IPS-NIHi7 (cell line): ENCODE measurements at regions not wholly inside any gene's neighbourhood (a gene's known extent, or its start where the extent isn't known, plus 50 kb on each side); places are given as distances from the start of the nearest gene placed in this dataset.
"Not testable (repeated sequence)": the region's sequence is repeated elsewhere in the genome, so short reads cannot be mapped to it uniquely, and the experiment has no call there.

Source experiments
- DNase-seq: peaks from one replicate; pipeline ENCODE4 v3.0.0; 2012; ENCODE audit warnings: mixed read lengths; ENCODE audit errors: extremely low spot score

DNA sequence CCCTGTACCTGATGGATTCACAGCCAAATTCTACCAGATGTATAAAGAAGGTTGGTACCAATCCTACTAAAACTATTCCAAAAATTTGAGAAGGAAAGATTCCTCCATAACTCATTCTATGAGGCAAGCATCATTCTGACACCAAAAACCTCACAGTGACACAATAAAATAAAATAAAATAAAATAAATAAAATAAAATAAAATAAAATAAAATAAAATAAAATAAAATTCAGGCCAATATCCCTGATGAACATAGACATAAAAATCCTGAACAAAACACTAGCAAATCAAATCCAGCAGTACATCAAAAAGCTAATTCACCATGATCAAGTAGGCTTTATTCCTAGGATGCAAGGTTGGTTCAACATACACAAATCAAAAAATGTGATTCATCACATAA, 108.1 kb downstream of the PROX1 start:
- DNase-seq = not testable (repeated sequence)

DNA sequence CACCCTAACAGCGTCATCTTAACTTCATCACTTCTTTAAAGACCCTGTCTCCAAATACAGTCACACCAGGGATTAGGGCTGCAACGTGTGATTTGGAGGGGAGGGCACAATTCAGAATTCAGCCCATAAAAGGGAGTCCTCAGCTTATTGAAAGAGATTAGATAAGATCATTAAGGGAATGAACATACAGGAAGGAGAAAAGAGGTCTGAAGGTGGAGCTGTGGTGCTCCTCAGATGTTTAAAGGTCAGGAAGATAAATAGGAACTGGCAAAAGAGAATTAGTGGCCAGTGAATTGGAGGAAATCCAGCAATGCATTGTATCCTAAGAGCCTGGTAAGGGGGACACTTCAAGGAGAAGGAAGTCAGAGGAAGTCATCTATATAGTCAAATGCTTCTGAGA, 113.5 kb downstream of the PROX1 start:
- DNase-seq = no peak

- no peak for DNase-seq
Observed at GRCh38 chr1:214101828-214102227, 114.1 kb downstream of the PROX1 start.

- no peak for DNase-seq
Observed at GRCh38 chr1:214102907-214103306, 115.1 kb downstream of the PROX1 start.

- DNase-seq = no peak
Observed at GRCh38 chr1:214103778-214104177, 116.0 kb downstream of the PROX1 start.

DNA sequence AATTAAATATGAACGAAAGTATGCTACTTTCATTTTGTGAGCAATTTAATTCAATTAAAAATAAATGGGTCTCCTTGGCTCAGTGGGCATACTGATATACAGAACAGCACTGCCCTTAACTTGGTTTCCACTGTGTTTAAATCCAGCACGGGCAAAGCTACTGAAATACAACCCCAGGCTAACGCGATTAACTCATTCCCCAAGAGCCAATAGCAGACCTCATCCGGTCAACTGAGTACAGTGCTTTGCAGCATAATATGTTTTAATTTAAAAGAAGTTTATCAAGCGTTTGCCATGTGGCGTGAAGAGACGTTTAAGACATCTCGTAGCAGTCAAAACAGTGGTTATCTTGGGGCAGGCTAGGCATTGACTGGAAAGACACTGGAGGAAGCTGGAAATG, 118.6 kb downstream of the PROX1 start:
- DNase-seq = no peak

GRCh38 chr1:214107322-214108096, 119.7 kb downstream of the PROX1 start:
- no peak for DNase-seq

DNA sequence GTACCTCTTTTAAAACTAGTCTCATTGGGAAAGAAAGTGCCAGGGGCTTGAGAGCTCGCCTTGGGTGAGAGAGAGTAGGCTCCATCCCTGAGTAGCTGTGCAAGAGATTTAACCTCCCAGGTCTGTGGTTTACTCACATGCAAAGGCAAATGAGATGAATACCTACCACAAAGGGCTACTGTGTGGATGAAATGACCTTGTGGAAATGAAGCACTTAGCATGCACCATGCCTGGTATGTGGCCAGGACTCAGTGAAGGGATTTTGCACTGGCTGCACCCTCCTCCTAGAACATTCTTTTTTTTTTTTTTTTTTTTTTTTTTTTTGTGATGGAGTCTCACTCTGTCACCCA, 120.3 kb downstream of the PROX1 start:
- no peak for DNase-seq

- DNase-seq = no peak
Observed at GRCh38 chr1:214111796-214112195, 124.0 kb downstream of the PROX1 start.

DNA sequence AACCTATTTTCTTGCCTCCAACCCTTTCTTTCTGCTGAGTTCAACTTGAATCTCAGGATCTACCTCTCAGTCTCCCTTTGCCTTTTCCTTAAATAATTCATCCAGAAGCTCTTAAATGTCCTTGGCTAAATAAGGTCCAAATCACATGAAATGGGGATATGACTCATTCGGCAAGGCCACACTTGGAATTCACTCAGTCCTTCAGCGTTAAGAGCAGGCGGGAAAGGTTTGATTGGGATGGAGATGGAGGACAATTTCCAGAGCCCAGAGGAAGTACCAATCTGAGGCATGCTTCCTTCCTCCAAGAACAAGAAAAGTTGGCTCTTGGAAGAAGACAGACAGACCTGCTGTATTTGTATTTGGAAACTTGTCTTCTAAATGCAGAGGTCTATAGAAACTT, 128.5 kb downstream of the PROX1 start:
- no peak for DNase-seq

GRCh38 chr1:214117780-214118179, 130.0 kb downstream of the PROX1 start:
- no peak for DNase-seq

DNA sequence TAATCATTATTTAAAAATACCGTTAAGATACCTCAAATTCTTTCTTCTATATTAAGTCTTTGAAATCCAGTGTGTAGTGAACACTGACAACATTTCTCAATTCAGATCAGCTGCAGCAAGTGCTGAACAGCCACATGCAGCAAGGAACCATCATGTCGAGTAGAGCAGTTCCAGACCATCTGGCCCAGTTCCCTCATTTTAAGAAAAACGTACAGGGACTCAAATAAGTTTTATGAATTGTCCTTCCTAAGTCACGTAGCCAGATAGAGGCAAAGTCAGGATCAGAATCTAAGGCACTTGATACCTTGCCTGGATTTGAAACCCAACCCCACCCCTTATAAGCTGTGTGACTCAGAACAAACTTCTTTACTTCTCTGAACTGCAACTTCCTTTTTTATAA, 132.4 kb downstream of the PROX1 start:
- no peak for DNase-seq

DNA sequence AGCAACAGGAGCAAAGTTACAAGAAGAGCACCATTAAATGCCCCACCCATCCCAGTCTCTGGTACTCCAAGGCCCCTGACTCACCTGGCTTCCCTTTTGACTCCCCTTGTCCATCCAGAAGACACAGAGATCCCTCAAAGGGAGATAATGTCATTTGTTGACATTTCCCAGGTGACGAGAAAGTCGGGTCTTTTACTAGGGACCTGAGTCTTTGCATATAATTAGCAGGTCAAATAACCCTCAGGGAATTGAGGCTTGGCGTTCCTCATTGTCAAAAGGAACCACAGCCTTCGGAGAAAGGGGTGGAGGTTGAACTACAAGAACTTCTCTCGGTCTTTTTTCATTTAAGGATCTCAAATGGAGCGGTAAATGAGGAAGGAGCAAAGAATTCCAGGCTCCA, 133.2 kb downstream of the PROX1 start:
- DNase-seq = no peak

GRCh38 chr1:214122110-214122509, 134.3 kb downstream of the PROX1 start:
- DNase-seq = no peak

GRCh38 chr1:214123061-214123784, 135.4 kb downstream of the PROX1 start:
- DNase-seq = peak; percentile 87

GRCh38 chr1:214124281-214124805, 136.6 kb downstream of the PROX1 start:
- DNase-seq = no peak

- no peak for DNase-seq
Observed at GRCh38 chr1:214124915-214125314, 137.1 kb downstream of the PROX1 start.

- no peak for DNase-seq
Observed at GRCh38 chr1:214125819-214126218, 138.0 kb downstream of the PROX1 start.

DNA sequence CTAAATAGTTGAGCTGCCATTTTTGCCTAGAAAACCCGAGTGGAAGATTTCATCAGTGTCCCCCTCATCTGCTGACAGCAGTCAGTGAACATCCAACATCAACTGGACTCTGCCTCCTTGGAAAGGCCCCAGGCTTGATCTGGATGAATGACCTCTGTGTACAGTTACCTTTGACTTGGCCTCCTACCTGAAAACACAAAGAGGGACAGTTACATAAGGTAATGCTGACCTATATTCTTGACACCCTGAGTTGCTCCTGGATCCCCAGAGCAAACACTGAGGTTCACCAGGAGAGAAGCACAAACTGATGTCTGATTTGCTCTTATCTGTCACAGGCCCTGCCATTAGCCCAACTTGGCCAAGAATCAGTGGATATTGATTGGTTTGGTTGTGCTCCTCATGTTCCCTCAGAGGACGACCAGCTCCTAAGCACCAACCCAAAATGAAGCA, 138.9 kb downstream of the PROX1 start:
- no peak for DNase-seq

DNA sequence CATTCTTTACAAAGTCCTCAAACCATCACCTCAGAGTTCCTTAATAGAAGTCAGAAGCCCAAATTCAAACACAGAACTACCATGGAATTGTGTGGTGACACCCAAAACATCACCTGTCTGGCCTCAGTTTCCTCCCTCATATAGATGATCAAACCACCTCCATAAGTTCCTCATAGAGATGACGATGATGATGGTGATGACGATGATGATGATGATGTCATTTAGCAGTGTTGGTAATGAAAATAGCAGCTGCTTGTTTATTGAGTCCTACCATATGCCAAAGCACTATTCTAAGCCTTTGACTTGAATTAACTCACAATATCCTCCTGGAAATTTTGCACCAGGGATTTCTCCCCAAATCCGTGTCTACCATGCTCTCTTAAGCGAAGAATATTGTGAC, 139.9 kb downstream of the PROX1 start:
- no peak for DNase-seq

- DNase-seq = peak; percentile 40
Observed at GRCh38 chr1:214135886-214136285, 145.1 kb upstream of the SMYD2 start.

DNA sequence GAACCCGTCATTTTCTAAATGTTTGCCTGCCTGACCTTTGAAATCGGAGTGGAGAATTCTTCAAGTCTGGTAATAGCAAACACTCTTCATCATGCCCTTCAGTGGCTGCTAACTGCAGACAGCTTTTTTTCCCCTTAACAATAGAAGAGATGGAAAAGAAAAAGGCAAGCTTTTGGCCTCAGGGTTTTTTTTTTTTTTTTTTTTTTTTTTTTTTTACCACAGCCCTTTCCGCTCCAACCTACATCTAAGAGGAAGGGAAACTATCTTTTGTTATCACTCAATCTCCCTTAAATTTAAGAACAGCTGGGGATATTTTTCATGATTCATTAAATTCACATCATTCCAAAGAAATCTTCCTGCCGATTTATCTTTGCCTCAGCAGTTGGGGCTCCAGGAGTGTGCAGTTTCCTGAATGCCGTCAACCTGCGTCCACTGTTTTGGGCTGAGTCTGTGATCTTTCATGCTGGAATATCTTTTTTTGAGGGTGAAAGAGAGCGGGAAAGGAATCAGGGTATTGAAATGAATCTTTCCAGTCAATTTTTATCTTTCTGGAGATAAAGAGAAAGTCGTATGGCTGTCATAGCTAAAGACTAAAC, 144.5 kb upstream of the SMYD2 start:
- no peak for DNase-seq

- no peak for DNase-seq
Observed at GRCh38 chr1:214141486-214141885, 139.5 kb upstream of the SMYD2 start.
